GM23338 (cell line): ENCODE measurements at regions not wholly inside any gene's neighbourhood (a gene's known extent, or its start where the extent isn't known, plus 50 kb on each side); places are given as distances from the start of the nearest gene placed in this dataset.

ENCODE experiments used
- ATAC-seq: fragments of 200-7000 bp; cut with Tn5 transposase; 3 replicates; pipeline ENCODE4 v1.9.1; 2020
- DNase-seq: peaks from one replicate; pipeline ENCODE4 v3.0.0-alpha.2; 2015; ENCODE audit warnings: low spot score
- H2AFZ ChIP-seq: fragments of 200-600 bp; sonication (generic); 2 replicates; pipeline ENCODE4 v1.8.0; 2016; ENCODE audit warnings: antibody characterized with exemption, mild to moderate bottlenecking, moderate library complexity
- H3F3A ChIP-seq: fragments of 200-600 bp; sonication (generic); replicated peaks from 2 replicates; pipeline ENCODE4 v1.8.0; 2017; ENCODE audit warnings: antibody characterized with exemption, mixed run types, low read depth
- H3K27ac ChIP-seq: fragments of 200-600 bp; sonication (generic); 2 replicates; pipeline ENCODE4 v1.6.1; 2016; ENCODE audit warnings: low read depth
- H3K27me3 ChIP-seq: fragments of 200-600 bp; sonication (generic); 2 replicates; pipeline ENCODE4 v1.8.0; 2016; ENCODE audit warnings: mild to moderate bottlenecking, mixed run types, moderate library complexity; ENCODE audit not compliant: insufficient read depth
- H3K36me3 ChIP-seq: fragments of 200-600 bp; sonication (generic); 2 replicates; pipeline ENCODE4 v1.8.0; 2016; ENCODE audit warnings: mild to moderate bottlenecking; ENCODE audit not compliant: insufficient read depth
- H3K4me1 ChIP-seq: fragments of 200-600 bp; sonication (generic); 2 replicates; pipeline ENCODE4 v1.8.0; 2016; ENCODE audit warnings: mild to moderate bottlenecking, moderate library complexity; ENCODE audit not compliant: insufficient read depth
- H3K4me2 ChIP-seq: fragments of 200-600 bp; sonication (generic); 2 replicates; pipeline ENCODE4 v1.7.1; 2017; ENCODE audit warnings: mixed run types
- H3K4me3 ChIP-seq: fragments of 200-600 bp; sonication (generic); 2 replicates; pipeline ENCODE4 v1.6.1; 2016; ENCODE audit warnings: mixed run types
- H3K79me2 ChIP-seq: fragments of 200-600 bp; sonication (generic); replicated peaks from 2 replicates; pipeline ENCODE4 v1.8.0; 2017; ENCODE audit warnings: mild to moderate bottlenecking; ENCODE audit not compliant: insufficient read depth
- H3K9me2 ChIP-seq: fragments of 200-600 bp; sonication (generic); 2 replicates; pipeline ENCODE4 v1.8.0; 2017; ENCODE audit not compliant: insufficient read depth
- H4K20me1 ChIP-seq: fragments of 200-600 bp; sonication (generic); replicated peaks from 2 replicates; pipeline ENCODE4 v1.8.0; 2017; ENCODE audit warnings: mild to moderate bottlenecking; ENCODE audit not compliant: insufficient read depth
- H3K27ac Mint-ChIP-seq: 2 replicates; pipeline ENCODE4 v1.8.0; 2020; ENCODE audit warnings: inconsistent platforms, mild to moderate bottlenecking, moderate library complexity, mixed read lengths
- H3K27me3 Mint-ChIP-seq: 3 replicates; pipeline ENCODE4 v1.8.0; 2022; ENCODE audit warnings: low read depth, mild to moderate bottlenecking, moderate library complexity, mixed read lengths, inconsistent platforms; ENCODE audit not compliant: insufficient read depth, poor library complexity
- H3K36me3 Mint-ChIP-seq: 3 replicates; pipeline ENCODE4 v1.8.0; 2021; ENCODE audit warnings: low read depth, mild to moderate bottlenecking, inconsistent platforms, moderate library complexity, mixed read lengths
- H3K4me1 Mint-ChIP-seq: 3 replicates; pipeline ENCODE4 v1.8.0; 2020; ENCODE audit warnings: mild to moderate bottlenecking, inconsistent platforms, mixed read lengths
- H3K4me3 Mint-ChIP-seq: 3 replicates; pipeline ENCODE4 v1.8.0; 2021; ENCODE audit warnings: moderate library complexity, mild to moderate bottlenecking, inconsistent platforms, mixed read lengths
- H3K9me3 Mint-ChIP-seq: 3 replicates; pipeline ENCODE4 v1.8.0; 2020; ENCODE audit warnings: moderate library complexity, mild to moderate bottlenecking, inconsistent platforms, mixed read lengths
- CREB1 ChIP-seq: fragments of 250-450 bp; sonication (Bioruptor Pico); IDR thresholded peaks from 2 replicates; pipeline ENCODE4 v1.5.0; 2020; ENCODE audit warnings: low read depth, mild to moderate bottlenecking, moderate library complexity
- ETS1 ChIP-seq: IDR thresholded peaks from 2 replicates; pipeline ENCODE4 v1.6.1; 2016; ENCODE audit warnings: antibody characterized with exemption
- EZH2 ChIP-seq: fragments of 200-600 bp; sonication (generic); IDR thresholded peaks from one replicate; pipeline ENCODE4 v1.8.0; 2017; ENCODE audit warnings: antibody characterized with exemption, mild to moderate bottlenecking, low read depth; ENCODE audit not compliant: unreplicated experiment
- EZH2phosphoT487 ChIP-seq: fragments of 200-600 bp; sonication (generic); IDR thresholded peaks from one replicate; pipeline ENCODE4 v1.8.1; 2018; ENCODE audit warnings: antibody characterized with exemption; ENCODE audit not compliant: unreplicated experiment
- NANOG ChIP-seq: IDR thresholded peaks from 2 replicates; pipeline ENCODE4 v1.6.1; 2016; ENCODE audit warnings: antibody characterized with exemption, borderline replicate concordance
- POLR2AphosphoS5 ChIP-seq: IDR thresholded peaks from 2 replicates; pipeline ENCODE4 v1.6.1; 2016; ENCODE audit warnings: antibody characterized with exemption, low read depth
- STAT1 ChIP-seq: IDR thresholded peaks from one replicate; pipeline ENCODE4 v1.6.1; 2016; ENCODE audit warnings: antibody characterized with exemption; ENCODE audit not compliant: unreplicated experiment
- ZNF462 ChIP-seq: fragments of 250-450 bp; sonication (Bioruptor Pico); IDR thresholded peaks from 2 replicates; pipeline ENCODE4 v1.5.0; 2020; ENCODE audit warnings: mild to moderate bottlenecking, moderate library complexity

DNA sequence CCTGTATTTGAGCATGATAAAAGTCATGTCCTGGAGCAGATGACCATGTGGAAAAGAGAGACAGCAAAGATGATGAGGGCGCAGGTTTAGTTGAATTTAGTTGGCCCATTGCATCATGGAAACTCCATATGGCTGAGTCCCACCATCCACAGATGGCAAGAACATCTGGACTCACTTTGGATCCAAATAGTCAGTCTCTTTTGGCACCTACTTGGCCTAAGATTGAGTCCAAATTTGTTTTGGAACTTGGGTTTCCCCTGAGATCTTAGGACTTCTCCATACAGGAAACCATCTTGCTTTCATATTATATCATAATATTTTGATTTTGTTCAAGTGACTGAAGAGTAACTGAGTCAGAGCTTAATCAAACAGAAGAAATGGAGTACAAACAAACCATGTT, 217.5 kb downstream of the DRD1 start (continued):
- no peak for TF ChIP-seq CREB1 (CRISPR knock-in tag)
- no peak for TF ChIP-seq ETS1
- no peak for TF ChIP-seq NANOG
- no peak for TF ChIP-seq POLR2AphosphoS5
- TF ChIP-seq EZH2: no peak
- no peak for TF ChIP-seq EZH2phosphoT487

DNA sequence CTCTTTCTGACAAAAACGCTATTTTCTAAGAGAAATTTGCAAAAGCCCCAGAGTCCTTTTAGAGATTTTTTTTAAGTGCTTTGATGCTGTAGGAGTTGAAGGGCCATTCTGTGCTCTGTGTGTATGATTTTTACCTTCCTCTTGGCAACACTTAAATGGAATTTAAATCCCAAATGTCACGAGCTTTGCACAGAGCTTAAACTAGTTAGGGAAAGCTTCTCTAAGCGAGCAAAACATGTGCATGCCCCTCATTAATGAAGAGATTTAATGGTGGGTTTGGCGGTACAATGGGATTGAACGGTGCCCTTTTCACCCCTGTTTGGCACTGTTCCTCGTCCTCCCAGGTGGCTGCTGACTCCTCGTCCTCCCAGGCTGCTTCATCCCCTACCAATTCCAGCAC, 220.7 kb downstream of the DRD1 start:
- no peaks in the 10 kb centered on the region for H3K4me1 ChIP-seq
- ATAC-seq (no peak), DNase-seq (no peak)
- TF ChIP-seq ZNF462 (no peak), STAT1 (no peak), NANOG (no peak)
- H3K79me2 ChIP-seq: no peaks in the 10 kb centered on the region
- H2AFZ ChIP-seq: peak overlapping the region; percentile 49; the same call in 1 of the 2 replicates
- Mint-ChIP-seq H3K4me3 (no peak overlapping the region), H3K9me3 (no peaks in the 10 kb centered on the region), H3K27me3 (no peaks in the 10 kb centered on the region), H3K27ac (no peak overlapping the region), H3K36me3 (no peaks in the 10 kb centered on the region), H3K4me1 (peaks cover 9% of the 10 kb centered on the region; the same call in 2 of the 3 replicates)
- H3K27ac ChIP-seq: no peak overlapping the region
- H3F3A ChIP-seq: no peaks in the 10 kb centered on the region
- no peaks in the 10 kb centered on the region for H3K27me3 ChIP-seq
- no peaks in the 10 kb centered on the region for H3K36me3 ChIP-seq
- H3K4me3 ChIP-seq: no peak overlapping the region
- no peak overlapping the region for H3K4me2 ChIP-seq
- peaks cover 19% of the 10 kb centered on the region for H3K9me2 ChIP-seq
- no peaks in the 10 kb centered on the region; the same call in 1 of the 2 replicates for H4K20me1 ChIP-seq
